Activated B cell treated with CpG ODN at 0.5 μM for 24 hours (primary cell): ENCODE measurements at regions not wholly inside any gene's neighbourhood (a gene's known extent, or its start where the extent isn't known, plus 50 kb on each side); places are given as distances from the start of the nearest gene placed in this dataset.

Experiments used
- ATAC-seq: fragments of 200-7000 bp; cut with Tn5 transposase; one replicate; pipeline ENCODE4 v1.10.0; 2021; ENCODE audit warnings: low read depth, mild to moderate bottlenecking, moderate library complexity
- CTCF ChIA-PET: fragments of 350-600 bp; sonication (Branson Sonifier 250); formaldehyde crosslinking; loops from one replicate; lab custom pipeline; 2021; ENCODE audit warnings: antibody characterized with exemption; lab: Charles Lee
- POLR2A ChIA-PET: fragments of 350-600 bp; sonication (Branson Sonifier 250); formaldehyde crosslinking; loops from one replicate; lab custom pipeline; 2021; ENCODE audit warnings: antibody characterized with exemption; lab: Charles Lee
- DNase-seq: peaks from one replicate; pipeline ENCODE4 v3.0.0; 2022
- H3K27ac Mint-ChIP-seq: one replicate; pipeline ENCODE4 v1.8.0; 2020; ENCODE audit warnings: mixed read lengths
- H3K27me3 Mint-ChIP-seq: one replicate; pipeline ENCODE4 v1.8.0; 2021; ENCODE audit warnings: mixed read lengths
- H3K36me3 Mint-ChIP-seq: one replicate; pipeline ENCODE4 v1.8.0; 2021; ENCODE audit warnings: low read depth, mixed read lengths
- H3K4me1 Mint-ChIP-seq: one replicate; pipeline ENCODE4 v1.8.0; 2021; ENCODE audit warnings: mixed read lengths
- H3K4me3 Mint-ChIP-seq: one replicate; pipeline ENCODE4 v1.8.0; 2020; ENCODE audit warnings: mild to moderate bottlenecking, mixed read lengths
- H3K9me3 Mint-ChIP-seq: one replicate; pipeline ENCODE4 v1.8.0; 2020; ENCODE audit warnings: mixed read lengths
- intact Hi-C: fragments of 100-400 bp; cut with micrococcal nuclease; formaldehyde crosslinking; loops from one replicate; pipeline ENCODE4 v1.15.1; 2024
- TF ChIP-seq, protein P1 (sequence below): fragments of 200-600 bp; IDR thresholded peaks from one replicate; pipeline ENCODE4 v1.8.0; 2022; ENCODE audit warnings: antibody characterized with exemption, mild to moderate bottlenecking

DNA sequence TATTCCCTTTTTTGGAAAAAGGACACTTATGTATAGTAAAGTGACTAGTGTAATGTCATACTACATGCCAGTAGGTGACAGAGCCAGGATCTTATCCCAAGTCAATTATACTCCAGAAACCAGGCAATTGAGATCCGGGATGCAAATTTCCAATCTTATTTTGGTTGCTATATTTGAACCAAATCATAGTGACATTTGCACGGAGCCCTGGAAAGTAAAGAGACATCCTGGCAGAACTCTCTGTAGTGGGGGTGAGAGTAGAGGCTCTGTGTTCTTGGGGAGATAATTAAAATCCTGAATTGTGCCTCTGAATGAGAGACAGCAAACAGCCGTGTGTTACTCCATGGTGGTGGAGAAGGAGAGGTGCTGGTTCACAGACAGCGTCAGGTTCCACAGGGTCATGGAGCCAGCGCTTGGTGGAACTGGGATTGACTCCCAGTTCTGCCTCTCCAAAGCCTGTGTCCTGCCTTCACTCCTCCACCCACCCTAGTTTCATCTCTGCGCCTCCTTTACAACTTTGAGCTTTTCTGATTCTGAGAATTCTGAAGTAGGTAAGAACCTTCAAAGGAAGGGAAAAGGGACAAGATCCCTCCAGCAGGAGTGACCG lies 432.3 kb downstream of the PTPRU start:
- H3K27ac Mint-ChIP-seq, result no peak overlapping the region
- no peak for DNase-seq
- TF ChIP-seq, protein P1, sequence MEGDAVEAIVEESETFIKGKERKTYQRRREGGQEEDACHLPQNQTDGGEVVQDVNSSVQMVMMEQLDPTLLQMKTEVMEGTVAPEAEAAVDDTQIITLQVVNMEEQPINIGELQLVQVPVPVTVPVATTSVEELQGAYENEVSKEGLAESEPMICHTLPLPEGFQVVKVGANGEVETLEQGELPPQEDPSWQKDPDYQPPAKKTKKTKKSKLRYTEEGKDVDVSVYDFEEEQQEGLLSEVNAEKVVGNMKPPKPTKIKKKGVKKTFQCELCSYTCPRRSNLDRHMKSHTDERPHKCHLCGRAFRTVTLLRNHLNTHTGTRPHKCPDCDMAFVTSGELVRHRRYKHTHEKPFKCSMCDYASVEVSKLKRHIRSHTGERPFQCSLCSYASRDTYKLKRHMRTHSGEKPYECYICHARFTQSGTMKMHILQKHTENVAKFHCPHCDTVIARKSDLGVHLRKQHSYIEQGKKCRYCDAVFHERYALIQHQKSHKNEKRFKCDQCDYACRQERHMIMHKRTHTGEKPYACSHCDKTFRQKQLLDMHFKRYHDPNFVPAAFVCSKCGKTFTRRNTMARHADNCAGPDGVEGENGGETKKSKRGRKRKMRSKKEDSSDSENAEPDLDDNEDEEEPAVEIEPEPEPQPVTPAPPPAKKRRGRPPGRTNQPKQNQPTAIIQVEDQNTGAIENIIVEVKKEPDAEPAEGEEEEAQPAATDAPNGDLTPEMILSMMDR, result no peak
- POLR2A ChIA-PET, result no interaction called here
- H3K4me3 Mint-ChIP-seq, result no peak overlapping the region
- H3K9me3 Mint-ChIP-seq, result no peaks in the 10 kb centered on the region
- ATAC-seq, result no peak
- H3K27me3 Mint-ChIP-seq, result peaks cover 17% of the 10 kb centered on the region
- H3K36me3 Mint-ChIP-seq, result no peaks in the 10 kb centered on the region
- CTCF ChIA-PET, result no interaction called here
- intact Hi-C loops, result no loop called here
- no peaks in the 10 kb centered on the region for H3K4me1 Mint-ChIP-seq

DNA sequence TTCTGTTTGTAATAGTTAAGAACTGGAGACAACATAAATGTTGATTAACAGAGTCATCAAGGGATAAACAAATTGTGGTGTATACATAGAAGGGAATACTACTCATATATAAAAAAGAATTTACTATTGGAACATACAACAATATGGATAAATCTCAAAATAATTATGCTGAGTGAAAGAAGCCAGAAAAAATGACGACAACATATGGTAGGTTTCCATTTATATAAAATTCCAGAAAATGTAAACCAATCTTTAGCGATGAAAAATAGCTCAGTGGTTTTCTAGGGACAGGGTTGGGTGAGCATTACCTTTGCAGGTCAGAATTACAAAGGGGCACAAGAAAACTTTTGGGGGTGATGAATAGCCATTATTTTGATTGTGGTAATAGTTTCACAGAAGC lies 431.6 kb downstream of the PTPRU start:
- no peak overlapping the region for H3K27ac Mint-ChIP-seq
- ATAC-seq (no peak), DNase-seq (no peak)
- CTCF ChIA-PET, result no interaction called here
- H3K36me3 Mint-ChIP-seq, result no peaks in the 10 kb centered on the region
- H3K4me3 Mint-ChIP-seq, result no peak overlapping the region
- TF ChIP-seq, protein P1, result no peak
- peaks cover 17% of the 10 kb centered on the region for H3K27me3 Mint-ChIP-seq
- intact Hi-C loops, result no loop called here
- H3K4me1 Mint-ChIP-seq, result no peaks in the 10 kb centered on the region
- H3K9me3 Mint-ChIP-seq, result peaks cover 2% of the 10 kb centered on the region
- POLR2A ChIA-PET, result no interaction called here

DNA sequence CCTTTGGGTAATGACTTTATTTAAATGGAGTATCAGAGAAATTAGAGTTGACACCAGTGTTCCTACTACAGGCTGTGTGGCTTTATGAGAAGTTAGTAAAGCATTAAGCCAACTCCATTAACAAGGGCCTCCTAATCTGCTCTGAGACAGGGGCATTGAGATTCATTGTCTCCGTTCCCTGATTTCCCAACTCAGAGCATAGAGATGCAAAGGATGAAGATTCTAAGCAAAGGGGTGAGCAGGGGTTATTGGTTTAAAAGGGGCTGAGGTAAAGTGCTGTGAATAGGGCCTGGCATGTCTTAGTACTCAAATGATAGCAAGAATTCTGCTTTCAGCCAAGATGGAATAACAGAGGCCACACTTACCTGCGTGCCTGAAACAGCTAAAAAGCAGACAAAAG lies 428.4 kb downstream of the PTPRU start:
- TF ChIP-seq, protein P1, result no peak
- ChIA-PET CTCF (no interaction called here), POLR2A (no interaction called here)
- Mint-ChIP-seq H3K4me1 (no peaks in the 10 kb centered on the region), H3K27me3 (peaks cover 13% of the 10 kb centered on the region), H3K4me3 (no peak overlapping the region), H3K36me3 (no peaks in the 10 kb centered on the region), H3K27ac (no peak overlapping the region), H3K9me3 (peaks cover 14% of the 10 kb centered on the region)
- ATAC-seq (no peak), DNase-seq (no peak)
- intact Hi-C loops, result no loop called here

DNA sequence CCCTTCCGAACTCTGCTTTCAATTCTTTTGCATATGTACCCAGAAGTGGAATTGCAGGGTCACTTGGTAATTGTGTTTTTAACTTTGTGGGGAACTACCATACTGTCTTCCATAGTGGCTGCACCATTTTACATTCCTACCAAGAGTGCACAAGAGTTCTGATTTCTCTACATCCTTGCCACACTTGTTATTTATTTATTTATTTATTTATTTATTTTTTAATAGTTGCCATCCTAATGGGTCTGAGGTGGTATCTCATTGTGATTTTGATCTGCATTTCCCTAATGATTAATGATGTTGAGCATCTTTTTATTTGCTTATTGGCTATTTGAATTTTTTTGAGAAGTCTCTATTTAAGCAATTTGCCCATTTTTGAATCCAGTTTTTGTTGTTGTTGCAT lies 422.4 kb downstream of the PTPRU start:
- Mint-ChIP-seq H3K4me3 (no peak overlapping the region), H3K27me3 (peaks cover 4% of the 10 kb centered on the region), H3K27ac (no peak overlapping the region), H3K9me3 (peaks cover 20% of the 10 kb centered on the region), H3K36me3 (no peaks in the 10 kb centered on the region), H3K4me1 (no peaks in the 10 kb centered on the region)
- intact Hi-C loops, result no loop called here
- CTCF ChIA-PET, result no interaction called here
- POLR2A ChIA-PET, result no interaction called here
- no peak for ATAC-seq
- DNase-seq, result no peak
- TF ChIP-seq, protein P1, result no peak

DNA sequence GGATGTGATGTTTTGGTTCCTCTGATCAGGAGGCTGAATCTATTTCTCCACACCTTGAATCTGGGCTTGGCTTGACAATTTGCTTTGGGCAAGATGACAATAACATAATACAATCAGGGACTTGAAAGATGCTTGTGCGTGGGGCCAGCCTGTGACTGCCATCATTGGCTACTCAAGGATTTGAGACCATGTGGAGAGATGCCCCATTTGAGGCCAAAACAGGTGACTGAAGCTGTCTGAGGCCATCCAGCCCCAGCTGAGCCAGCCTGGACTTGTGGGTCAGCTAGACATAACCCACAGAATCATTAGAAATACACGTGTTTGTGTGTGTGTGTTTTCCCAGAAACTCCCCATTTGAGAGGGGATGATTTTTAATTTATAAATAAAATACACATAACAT lies 421.5 kb downstream of the PTPRU start:
- no peak overlapping the region for H3K4me3 Mint-ChIP-seq
- DNase-seq, result no peak

More for the DNA sequence above, 421.5 kb downstream of the PTPRU start:
- Mint-ChIP-seq H3K36me3 (no peaks in the 10 kb centered on the region), H3K27ac (no peak overlapping the region), H3K27me3 (peaks cover 6% of the 10 kb centered on the region), H3K4me1 (no peaks in the 10 kb centered on the region), H3K9me3 (peaks cover 17% of the 10 kb centered on the region)
- ChIA-PET POLR2A (no interaction called here), CTCF (no interaction called here)
- ATAC-seq, result no peak
- intact Hi-C loops, result no loop called here
- TF ChIP-seq, protein P1, result no peak
